Neural progenitor cell (in vitro differentiated cells): ENCODE measurements at regions not wholly inside any gene's neighbourhood (a gene's known extent, or its start where the extent isn't known, plus 50 kb on each side); places are given as distances from the start of the nearest gene placed in this dataset.

Experiments
- EZH2phosphoT487 ChIP-seq: fragments of 200-600 bp; sonication (generic); IDR thresholded peaks from 2 replicates; pipeline ENCODE4 v1.6.1; 2017; ENCODE audit warnings: antibody characterized with exemption
- TF ChIP-seq, protein P1 (sequence below): fragments of 200-600 bp; sonication (generic); IDR thresholded peaks from 2 replicates; pipeline ENCODE4 v1.5.1; 2017; ENCODE audit warnings: antibody characterized with exemption, mild to moderate bottlenecking

GRCh38 chr16:72481419-72481818 lies 309.5 kb upstream of the PMFBP1 start:
- TF ChIP-seq, protein P1, sequence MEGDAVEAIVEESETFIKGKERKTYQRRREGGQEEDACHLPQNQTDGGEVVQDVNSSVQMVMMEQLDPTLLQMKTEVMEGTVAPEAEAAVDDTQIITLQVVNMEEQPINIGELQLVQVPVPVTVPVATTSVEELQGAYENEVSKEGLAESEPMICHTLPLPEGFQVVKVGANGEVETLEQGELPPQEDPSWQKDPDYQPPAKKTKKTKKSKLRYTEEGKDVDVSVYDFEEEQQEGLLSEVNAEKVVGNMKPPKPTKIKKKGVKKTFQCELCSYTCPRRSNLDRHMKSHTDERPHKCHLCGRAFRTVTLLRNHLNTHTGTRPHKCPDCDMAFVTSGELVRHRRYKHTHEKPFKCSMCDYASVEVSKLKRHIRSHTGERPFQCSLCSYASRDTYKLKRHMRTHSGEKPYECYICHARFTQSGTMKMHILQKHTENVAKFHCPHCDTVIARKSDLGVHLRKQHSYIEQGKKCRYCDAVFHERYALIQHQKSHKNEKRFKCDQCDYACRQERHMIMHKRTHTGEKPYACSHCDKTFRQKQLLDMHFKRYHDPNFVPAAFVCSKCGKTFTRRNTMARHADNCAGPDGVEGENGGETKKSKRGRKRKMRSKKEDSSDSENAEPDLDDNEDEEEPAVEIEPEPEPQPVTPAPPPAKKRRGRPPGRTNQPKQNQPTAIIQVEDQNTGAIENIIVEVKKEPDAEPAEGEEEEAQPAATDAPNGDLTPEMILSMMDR = no peak
- TF ChIP-seq EZH2phosphoT487 = no peak
